ENCODE measurements at regions not wholly inside any gene's neighbourhood (a gene's known extent, or its start where the extent isn't known, plus 50 kb on each side); places are given as distances from the start of the nearest gene placed in this dataset.
"Not testable (repeated sequence)": the region's sequence is repeated elsewhere in the genome, so short reads cannot be mapped to it uniquely, and the experiment has no call there.

DNA sequence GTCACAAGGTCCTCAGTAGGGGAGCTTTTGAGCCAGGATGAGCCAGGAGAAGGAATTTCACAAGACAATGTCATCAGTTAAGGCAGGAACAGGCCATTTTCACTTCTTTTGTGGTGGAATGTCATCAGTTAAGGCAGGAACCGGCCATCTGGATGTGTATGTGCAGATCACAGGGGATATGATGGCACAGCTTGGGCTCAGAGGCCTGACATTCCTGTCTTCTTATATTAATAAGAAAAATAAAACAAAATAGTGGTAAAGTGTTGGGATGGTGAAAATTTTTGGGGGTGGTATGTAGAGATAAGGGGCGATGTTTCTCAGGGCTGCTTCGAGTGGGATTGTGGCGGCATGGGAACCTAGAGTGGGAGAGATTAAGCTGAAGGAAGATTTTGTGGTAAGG lies 484.5 kb upstream of the SLITRK5 start:
- DNase-seq (ENCODE audit: low read depth in 2 of 2): not testable (repeated sequence)

DNA sequence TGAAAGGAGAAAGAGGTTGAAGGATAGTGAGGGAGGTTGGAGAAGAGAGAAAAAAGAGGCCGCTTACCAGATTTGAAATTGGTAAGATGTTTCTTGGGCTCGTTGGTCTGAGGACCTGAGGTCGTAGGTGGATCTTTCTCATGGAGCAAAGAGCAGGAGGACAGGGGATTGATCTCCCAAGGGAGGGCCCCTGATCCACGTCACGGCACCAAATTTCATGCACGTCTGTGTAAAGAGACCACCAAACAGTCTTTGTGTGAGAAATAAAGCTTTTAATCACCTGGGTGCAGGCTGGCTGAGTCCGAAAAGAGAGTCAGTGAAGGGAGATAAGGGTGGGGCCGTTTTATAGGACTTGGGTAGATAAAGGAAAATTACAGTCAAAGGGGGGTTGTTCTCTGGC lies 479.7 kb upstream of the SLITRK5 start:
- DNase-seq (ENCODE audit: low read depth in 2 of 2): not testable (repeated sequence)

DNA sequence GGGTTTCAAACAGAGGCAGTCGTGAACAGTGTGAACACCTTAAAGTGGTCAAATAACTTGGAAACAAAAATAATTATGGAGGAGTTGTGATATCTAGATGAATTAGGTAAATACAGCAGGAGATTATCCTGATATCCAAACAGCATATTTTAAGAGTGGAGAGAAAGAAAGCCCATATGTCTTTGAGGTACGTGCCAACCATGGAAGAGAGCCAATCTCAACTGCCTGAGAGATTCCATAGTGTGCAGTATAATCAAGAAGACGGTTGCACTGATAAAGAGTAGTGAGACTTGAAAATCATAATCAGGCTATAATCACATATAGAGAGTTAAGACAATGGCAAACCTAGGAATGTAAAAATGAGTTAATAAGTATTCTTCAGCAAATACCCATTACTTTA lies 472.8 kb upstream of the SLITRK5 start:
- DNase-seq (ENCODE audit: low read depth in 2 of 2): no peak

DNA sequence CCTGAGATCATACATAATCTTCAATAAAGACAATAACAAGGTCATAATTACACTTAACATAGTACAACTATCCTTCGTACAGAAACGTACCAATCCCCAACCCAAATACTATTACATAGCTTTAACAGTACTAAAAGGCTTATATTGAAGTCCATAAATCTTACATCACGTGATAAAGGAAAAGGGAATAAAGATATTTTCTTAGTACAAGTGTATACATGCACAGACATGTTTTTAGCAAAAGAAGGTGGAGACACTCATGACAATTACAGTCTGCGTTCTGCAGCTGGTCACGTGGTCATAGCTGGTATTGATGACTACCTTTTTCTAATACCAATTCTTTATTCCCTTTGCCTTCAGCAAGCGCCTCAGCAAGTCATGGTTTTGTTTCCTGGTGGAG lies 464.5 kb upstream of the SLITRK5 start:
- no peak for DNase-seq (ENCODE audit: low read depth in 2 of 2)

DNA sequence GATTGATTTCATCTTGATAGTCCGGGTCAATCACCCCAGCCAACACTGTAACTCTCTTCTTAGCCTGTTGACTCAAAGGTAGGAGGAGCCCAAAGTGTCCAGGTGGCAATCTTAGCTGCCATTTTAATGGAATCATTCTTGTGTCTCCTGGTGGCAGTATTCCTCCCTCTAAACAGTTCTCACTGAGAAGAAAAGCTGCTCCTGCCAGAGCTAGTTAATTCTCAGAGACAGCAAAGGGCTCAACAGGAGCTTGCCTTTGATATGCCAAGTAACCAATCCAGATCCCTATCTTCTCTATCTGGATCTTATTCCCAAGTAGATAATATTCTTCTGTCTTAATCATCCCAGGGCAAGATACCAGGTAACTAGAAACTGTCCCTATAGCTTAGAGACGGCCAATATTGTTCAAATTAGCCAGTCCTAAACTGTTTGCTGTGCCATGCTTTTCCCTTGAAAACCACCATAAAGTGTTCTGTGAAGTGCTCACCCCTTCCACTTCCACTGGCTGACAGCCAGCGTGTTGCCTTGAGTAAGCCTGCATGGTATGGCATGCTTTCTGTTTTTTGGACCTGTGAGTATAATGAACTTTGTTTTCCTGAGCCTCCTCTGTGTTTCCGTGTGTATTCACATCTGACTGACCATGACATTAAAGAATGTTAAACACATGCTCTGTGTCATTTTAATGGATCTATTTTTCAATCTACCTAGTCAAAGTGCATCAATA lies 463.7 kb upstream of the SLITRK5 start:
- DNase-seq (ENCODE audit: low read depth in 2 of 2): no peak

DNA sequence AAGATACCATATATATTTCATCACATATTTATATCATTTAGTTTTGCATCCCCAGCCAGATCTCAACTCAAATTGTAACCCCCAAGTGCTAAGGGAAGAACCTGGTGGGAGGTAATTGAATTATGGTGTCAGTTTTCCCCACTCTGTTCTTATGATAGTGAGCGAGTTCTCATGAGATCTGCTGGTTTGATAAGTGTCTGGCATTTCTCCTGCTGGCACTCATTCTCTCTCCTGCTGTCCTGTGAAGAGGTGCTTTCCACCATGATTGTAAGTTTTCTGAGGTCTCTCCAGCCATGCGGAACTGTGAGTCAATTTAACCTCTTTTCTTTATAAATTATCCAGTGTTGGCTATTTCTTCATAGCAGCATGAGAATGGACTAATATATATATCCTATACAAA lies 462.5 kb upstream of the SLITRK5 start:
- DNase-seq (ENCODE audit: low read depth in 2 of 2): no peak

DNA sequence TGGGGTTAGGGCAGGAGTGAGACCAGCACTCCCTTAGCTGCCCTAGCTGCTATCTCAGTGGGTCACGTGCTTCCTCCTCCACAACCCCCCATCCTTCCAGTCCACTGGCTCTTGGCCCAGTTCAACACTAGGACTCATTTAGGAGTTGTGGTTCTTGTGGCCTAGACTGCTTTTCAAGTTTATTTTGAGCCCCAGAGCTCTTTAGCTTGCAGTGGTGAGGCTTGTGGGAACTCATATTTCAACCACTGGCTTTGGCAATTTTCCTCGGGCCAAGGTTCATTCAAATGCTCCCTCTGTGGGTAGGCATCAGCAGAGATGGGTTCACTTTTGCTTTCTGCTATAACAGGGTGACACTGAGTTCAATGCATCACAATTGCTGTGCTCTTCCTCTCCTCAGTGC lies 436.2 kb upstream of the SLITRK5 start:
- no peak for DNase-seq (ENCODE audit: low read depth in 2 of 2)

DNA sequence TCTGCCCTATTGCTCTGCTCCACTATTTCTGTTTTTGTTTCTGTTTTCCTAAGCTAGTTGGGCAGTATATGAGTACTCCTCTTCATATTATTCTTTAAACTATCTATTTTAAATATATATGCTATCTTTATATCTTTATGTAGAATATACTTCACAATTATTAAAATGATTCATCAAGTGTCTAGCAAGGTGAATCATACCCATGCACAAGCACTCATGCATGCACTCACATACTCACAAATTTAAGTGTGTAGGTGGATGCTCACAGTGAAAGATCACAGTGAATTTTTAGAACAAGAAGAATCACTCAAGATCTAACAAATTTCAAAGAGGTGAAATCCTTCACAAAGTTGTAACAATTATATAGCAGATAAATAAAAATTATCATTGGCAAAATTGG lies 435.6 kb upstream of the SLITRK5 start:
- DNase-seq (ENCODE audit: low read depth in 2 of 2): no peak

DNA sequence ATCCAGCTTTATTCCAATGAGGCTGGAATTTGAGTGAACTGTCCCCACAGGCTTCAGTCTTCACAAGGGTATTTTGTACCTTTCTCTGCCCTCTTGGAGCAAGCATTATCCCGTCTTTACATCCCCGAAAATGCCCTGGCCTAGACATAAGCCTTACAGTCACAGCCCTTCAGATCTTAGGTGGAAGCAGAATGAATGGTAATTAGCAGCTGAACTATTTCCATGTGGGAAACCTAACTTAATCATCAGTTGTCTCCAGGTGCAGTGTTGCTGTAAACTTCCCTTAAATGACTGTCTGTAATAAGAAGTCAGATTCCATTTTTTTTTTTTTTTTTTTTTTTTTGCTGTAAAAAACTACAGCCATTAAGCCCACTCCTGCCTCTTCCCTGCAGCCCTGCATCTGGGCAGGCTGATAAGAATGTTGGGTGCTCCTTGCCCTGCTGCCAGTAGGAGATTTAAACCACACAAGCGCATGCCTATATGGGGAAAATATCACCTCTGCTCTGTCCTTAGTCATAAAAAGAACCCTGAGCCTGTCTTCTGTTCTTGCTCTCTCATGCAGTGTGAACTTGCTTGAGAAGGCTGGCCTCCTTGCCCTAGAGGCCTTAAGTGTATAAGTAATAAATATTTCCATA lies 426.8 kb upstream of the SLITRK5 start:
- DNase-seq (ENCODE audit: low read depth in 2 of 2): no peak

DNA sequence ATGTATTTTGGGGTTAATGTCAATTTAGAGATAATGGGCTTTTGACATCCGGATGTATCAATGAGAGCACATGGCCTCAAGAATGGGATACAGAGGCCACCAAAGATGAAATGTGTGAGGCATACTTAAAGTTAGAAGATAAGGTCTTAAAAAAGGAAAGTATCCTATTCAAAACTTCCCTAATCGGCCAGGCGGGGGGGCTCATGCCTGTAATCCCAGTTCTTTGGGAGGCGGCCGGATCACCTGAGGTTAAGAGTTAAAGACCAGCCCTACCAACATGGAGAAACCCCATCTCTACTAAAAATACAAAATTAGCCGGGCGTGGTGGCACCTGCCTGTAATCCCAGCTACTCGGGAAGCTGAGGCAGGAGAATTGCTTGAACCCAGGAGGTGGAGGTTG lies 421.3 kb upstream of the SLITRK5 start:
- not testable (repeated sequence) for DNase-seq (ENCODE audit: low read depth in 2 of 2)

DNA sequence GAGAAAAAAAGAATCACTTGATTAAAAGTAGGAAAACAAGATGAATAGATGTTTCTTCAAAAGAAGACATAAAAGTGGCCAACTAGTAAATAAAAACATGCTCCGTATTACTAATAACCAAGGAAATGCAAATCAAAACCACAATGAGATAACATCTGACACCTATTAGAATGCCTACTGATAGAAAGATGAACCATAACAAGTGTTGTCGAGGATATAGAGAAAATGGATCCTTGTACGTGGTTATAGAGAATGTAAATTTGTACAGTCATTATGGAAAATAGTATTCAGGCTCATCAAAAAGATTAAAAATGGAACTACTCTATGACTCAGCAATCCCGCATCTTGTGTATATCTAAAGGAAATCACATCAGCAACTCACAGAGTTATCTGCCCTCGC lies 415.8 kb upstream of the SLITRK5 start:
- no peak for DNase-seq (ENCODE audit: low read depth in 2 of 2)

DNA sequence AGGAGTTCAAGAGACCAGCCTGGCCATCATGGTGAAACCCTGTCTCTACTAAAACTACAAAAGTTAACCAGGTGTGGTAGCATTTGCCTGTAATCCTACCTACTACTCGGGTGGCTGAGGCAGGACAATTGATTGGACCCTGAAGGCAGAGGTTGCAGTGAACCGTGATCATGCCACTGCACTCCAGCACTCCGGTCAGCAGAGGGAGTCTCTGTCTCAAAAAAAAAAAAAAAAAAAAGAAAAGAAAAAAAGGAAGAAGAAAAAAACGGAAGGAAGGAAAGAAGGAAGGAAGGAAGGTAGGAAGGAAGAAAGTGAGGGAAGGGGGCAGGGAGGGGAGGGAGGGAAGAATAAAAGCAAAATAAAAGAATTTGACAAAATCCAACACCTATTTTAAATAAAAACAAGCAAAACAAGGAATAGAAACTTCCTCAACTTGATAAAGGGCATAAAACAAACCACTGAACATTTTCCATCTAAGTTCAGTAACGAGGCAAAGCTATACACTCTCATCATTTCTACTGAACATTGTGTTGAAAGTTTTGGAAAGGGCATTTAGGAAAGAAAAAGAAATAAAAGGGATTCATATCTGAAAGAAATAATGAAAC lies 411.6 kb upstream of the SLITRK5 start:
- no peak for DNase-seq (ENCODE audit: low read depth in 2 of 2)

DNA sequence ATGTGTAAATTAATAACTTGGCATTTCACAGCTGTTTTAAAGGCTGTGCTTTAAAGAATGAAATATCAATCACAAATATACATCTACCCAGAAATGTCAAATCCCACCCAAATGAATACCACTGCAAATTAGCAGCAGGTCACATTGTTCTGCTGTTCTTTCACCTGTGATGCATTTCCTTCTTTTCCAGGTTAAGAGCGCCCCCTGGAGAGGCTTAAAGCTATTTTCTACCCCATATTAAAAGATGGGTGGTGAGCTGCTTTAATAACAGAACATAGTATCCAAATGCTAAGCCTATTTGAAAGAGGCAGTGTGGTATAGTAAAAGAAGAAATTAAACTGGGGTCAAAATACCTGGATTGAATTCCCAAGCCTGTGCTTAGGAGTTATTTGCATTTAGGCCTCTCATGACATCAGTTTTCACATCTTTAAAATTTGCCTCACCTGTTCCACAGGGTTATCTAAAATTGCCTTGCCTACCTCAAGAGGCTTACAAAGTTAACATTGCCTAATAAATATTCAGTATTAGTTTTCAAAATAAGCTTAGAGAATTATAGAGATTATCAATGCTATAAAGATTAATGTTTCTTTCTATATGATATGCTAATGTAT lies 396.9 kb upstream of the SLITRK5 start:
- DNase-seq (ENCODE audit: low read depth in 2 of 2): no peak

DNA sequence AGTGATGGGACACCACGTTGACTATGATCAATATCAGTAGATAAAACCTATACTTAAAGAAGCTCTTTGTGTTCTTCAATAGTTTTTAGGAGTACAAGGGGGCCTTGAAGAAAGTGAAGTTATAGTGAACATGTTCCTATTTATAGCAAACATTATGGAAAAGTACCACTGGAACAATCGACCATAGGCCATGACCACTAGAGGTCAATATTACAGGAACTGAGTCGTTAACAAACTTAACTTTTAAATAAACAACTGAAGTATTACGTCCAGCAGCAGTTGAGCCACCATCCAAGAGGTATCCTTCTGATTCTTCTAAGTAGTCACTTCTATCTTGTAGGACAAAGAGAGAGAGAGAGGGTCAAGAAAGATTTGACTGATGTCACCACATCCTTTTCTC lies 391.0 kb upstream of the SLITRK5 start:
- DNase-seq (ENCODE audit: low read depth in 2 of 2): no peak

DNA sequence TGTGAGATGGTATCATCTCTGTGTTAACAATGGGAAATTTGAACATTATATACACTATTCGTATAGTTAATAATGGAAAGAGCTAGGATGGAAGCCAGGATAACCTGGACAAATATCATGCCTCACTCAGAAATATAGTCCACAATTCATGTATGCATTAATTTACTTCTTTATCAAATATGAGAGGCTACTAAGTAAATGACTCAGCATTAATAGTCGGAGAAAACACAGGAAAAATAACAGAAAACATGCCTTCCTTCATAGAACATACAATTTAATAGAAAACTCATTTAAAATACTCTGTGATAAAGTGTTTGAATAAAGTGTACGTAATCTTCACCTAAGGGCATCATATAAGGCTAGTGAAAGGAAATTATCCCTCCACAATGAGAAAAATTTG lies 383.4 kb upstream of the SLITRK5 start:
- DNase-seq (ENCODE audit: low read depth in 2 of 2): no peak

DNA sequence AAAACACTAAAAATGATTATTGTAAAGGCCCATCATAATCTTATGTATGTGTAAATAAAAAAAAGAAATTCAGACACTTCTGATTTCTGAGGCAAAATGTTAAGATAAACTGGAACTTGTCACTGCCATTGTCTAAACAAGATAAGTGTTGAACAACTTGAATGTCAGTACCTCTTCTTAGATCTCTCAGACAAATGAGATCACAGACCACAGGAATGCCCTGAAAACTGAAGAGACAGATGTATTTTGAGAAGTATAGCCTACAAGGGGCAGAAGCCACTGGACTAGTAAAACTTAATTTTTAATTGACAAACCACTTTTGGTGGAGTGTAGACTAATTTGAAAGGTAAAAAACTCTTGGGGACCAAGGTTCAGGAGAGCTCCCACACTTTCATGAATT lies 375.5 kb upstream of the SLITRK5 start:
- no peak for DNase-seq (ENCODE audit: low read depth in 2 of 2)

DNA sequence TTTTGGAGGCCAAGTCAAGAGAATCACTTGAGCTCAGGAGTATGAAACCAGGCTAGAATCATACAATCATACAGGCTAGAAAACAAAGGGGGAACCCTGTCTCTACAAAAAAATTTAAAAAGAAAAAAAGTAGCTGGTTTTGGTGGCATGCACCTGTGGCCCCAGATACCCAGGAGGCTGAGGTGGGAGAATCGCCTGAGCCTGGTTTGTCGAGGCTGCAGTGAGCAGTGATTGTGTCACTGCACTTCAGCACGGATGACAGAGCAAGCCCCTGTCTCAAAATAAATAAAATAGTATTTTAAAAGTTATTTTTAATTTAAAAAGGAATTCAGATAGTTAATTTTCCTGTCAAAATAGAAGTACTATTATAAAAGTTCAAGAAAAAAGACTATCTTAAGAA lies 369.1 kb upstream of the SLITRK5 start:
- no peak for DNase-seq (ENCODE audit: low read depth in 2 of 2)

DNA sequence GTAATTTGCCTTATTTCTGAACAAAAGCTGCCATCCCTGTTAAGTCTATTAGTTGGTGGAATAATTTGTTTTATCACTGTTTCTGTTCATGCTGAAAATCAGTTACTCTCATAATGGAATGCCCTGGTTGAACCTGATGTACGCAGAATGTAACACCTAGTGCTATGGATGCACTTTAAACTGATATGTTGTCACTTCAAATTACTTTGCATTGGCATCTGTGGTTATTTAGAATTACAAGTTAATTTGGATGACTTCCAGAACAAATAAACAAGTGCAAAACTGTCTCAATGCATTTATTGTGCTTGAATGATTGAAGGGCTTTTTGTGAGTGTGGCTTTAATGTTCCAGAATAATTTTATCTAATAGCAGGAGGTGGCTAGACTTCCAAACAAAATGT lies 368.2 kb upstream of the SLITRK5 start:
- no peak for DNase-seq (ENCODE audit: low read depth in 2 of 2)

DNA sequence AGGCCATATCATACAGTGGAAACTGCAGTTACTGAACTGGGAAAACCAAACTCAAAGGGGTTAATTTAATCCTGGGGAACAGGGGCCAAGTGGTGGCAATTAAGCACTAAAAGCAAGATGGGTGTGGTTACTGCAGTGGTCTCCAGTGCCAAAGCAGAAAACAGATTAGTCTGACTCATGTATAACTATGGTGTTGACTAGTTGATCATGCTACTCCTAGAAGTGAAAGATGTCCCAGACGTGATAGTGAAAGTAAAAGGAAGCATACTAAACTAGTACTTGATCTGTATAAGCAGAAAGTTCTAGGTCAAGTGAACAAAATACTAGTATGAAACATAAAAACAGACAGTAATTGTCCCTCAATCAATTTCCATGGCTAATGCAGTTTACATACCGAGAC lies 360.0 kb upstream of the SLITRK5 start:
- DNase-seq (ENCODE audit: low read depth in 2 of 2): no peak

DNA sequence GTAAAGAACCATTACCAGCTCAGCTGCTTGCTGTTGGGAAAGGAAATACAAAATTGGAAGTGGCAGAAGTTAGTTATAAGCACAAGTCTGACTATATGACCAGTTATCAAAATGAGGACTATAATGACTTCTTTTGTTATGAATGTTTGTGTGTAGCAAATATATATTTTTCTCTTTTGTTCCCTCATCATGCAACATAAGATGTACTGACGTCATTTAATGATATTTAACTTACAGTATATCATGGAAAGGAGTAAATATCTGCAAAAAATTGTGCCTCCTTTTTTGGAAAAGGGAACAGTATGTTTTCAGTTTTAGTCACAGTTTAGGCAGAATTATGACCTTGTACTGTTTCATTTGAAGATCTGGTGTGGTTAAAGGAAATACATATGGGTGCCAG lies 356.3 kb upstream of the SLITRK5 start:
- DNase-seq (ENCODE audit: low read depth in 2 of 2): no peak

DNA sequence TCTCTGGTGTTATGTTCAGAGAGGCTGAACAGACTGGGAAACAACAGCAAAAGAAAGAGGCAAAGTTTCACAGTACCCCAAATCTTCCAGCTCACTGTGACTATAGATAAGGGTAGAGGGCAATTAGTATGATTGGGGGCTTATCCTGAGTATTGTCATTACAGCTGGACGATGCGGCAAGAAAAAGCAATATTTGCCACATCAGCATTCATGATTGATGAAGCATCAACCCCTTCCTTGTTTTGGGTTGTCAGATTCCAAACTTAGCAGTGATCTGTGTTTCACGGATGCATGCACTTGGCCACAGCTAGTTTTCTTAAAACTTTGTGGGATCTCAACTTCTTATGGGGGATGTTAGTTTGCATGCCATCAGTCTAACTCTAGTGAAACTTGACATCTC lies 348.8 kb upstream of the SLITRK5 start:
- no peak for DNase-seq (ENCODE audit: low read depth in 2 of 2)

DNA sequence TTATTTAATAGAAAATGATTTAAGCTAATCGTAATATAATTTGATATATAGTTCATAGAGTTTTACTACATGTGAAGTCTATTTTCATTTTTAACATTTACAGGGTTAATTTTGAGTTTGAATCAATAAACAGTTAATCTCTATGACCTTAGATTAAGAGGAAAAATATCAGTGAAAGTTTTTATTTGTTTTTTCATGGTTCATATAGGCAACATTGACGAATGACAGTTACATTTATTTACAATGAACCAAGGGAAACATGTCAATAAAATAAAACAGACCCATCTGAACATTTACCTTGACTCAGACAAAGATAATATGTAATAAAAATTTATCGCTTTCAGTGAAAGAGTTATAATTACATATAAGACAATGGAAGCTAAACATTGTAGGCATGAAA lies 346.6 kb upstream of the SLITRK5 start:
- DNase-seq (ENCODE audit: low read depth in 2 of 2): no peak

DNA sequence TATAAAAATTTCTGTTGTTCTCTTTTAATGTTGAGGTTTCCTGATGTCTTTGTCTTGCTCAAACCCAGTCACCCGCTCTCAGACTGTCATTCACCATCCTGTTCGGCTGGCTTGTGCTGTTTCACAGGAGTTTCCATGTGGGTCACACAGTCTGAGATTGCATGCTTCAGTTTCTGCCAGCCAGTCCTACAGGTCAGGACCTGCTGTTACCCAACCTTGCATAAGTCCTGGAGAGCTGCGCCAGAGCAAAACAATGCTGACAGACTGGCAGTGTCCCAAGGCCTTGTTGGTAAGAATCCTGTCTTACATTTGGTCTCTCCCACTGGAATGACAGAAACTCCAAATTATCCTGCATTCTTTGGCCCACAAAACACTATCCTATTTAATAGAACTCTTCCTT lies 340.0 kb upstream of the SLITRK5 start:
- no peak for DNase-seq (ENCODE audit: low read depth in 2 of 2)
